HG02884 (cell line): ENCODE measurements at regions not wholly inside any gene's neighbourhood (a gene's known extent, or its start where the extent isn't known, plus 50 kb on each side); places are given as distances from the start of the nearest gene placed in this dataset.
"Not testable (repeated sequence)": the region's sequence is repeated elsewhere in the genome, so short reads cannot be mapped to it uniquely, and the experiment has no call there.

ENCODE experiments used
- ATAC-seq: cut with Tn5 transposase; IDR thresholded peaks from one replicate; pipeline ENCODE4 v1.9.1; 2021; ENCODE audit warnings: mild to moderate bottlenecking, moderate library complexity; ENCODE audit not compliant: unreplicated experiment

DNA sequence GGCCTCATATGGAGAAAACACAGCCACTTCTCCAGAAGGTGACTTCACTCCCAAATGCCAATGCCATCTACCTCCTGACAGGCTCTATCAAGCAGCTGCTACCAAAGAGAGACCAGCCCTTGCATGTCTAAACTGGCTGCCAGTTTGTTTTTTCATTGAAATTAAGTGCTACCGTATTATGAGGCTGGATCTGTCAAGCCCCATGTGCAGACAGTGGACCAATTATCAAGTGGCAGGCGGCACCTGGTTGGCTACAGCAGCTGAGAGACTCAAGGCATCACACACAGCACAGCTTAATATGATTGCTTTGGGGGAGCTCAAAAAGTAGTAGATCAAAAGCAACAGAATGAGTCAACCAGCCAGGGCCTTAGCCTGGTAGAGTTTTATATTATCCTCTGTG lies 1293.0 kb upstream of the TENM4 start:
- no peak for ATAC-seq

DNA sequence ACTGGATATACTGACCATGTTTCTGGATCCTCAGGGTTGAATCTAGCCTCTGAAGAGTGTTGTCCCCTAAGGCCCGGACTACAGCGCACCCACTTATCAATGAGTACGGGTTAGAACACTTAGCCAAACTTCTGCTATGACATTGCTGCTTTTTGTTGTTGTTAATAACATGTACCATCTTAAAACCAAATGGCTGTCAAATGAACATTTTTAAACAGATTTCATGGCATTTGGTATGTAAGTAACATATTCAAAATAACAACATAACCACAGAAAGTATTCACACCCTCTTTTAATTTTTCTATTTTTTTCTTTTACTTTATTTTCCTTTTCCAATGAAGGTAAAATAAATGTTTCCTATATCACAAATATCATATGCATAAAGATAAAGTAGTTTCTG lies 1292.5 kb upstream of the TENM4 start:
- ATAC-seq, result no peak

DNA sequence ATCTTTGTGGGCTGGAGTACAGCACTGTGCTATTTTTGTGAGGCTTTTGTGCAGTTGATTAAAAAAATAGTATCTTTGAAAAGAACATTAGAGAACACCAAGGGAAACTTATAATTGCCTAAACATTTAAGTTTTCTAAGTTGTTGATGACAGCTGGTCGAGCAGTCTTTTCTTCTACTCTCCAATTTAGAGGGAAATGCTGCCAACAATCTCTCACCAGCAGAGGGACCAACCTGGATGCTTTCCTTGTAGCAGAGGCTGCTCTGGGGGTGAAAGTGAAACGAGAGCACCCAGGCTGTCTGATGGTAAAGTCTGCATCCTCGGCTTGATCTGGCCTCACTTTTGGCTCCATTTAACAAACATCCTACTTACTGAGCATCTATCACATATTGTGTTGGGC lies 1286.5 kb upstream of the TENM4 start:
- ATAC-seq, result peak; percentile 83

DNA sequence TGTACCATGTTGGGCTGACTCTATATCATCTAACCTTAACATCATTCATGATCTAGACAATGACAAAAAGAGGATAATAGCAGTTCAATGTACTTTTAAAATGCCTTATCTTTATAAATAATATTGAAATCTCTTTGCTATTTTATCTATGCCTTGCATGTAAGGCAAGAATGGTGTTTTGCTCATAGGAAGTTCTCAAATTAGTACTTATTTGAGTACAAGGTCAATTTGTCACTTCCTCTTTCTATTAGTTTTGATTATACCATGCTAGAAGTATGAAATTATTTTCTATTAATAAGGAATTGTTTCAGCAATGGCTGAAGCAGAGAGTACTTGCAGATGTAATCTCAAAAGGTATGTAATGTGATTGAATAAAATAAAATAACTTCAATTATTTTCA lies 1285.4 kb upstream of the TENM4 start:
- no peak for ATAC-seq

DNA sequence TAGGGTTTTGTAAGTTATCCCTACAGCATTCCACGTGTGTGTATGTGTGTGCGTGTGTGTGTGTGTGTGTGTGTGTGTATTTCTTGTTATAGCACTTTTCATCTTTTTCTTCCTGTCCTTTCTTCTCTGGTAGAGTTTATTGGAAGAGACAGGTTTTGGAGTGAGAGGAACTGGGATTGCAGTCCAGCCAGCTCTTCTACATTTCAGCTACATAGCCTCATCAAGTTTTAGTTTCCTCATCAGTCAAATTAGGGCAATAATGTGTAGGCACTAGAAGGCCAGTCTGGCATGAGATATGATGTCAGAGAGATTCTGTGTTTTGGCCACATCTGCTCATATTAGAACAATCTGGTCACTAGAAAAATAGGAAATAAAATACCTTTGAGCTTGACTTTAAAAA lies 1283.5 kb upstream of the TENM4 start:
- no peak for ATAC-seq

DNA sequence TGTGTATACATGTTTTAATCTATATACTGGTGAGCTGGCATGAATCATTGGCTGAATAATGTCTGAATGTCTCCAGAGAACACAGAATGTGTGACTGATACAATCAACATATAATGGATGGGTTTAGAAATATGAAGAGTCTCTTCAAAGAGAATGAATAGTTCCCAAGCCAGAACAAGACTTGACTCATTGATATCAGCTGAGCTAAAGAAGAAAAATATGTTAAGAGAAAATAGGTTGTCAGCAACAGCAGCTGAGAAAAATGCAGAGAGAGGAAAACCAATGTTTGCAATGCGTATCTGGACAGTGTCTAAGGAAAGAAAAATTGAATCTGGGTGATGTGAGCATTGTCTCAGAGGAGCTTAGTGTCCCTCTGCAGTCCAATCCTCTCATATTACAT lies 1281.8 kb upstream of the TENM4 start:
- ATAC-seq, result no peak

DNA sequence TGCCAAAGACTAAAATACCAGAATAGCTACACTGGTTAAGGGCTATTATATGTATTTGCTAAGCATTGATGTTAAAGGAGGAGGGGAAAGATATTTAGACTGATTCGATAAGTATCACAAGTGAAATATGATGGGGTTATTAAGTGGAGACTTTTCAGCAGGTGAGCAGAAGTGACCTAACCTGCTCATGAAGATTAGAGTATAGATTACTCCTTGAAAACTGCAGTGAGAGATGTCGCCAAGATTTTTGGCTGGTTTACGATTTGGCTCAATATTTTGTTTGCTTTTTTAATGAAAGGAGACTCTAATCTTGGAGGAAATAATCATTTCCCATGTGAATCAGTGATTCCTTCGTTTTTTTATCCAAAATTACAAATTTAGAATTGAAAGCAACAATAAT lies 1279.5 kb upstream of the TENM4 start:
- ATAC-seq, result no peak

DNA sequence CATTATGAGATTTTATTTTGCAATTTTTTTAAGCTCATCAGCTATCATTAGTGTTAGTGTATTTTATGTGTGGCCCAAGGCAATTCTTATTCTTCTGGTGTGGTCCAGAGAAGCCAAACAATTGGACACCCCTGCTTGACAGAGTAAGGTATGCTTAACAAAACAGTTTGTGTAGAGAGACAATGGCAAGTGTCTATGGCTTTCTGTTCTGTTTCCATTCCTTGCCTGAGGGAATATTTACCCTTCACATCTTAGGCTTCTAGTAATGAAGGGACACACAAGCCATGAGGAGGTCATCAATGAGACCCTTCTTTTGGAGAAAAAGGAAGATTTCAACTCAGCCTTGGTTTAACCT lies 1278.4 kb upstream of the TENM4 start:
- no peak for ATAC-seq

DNA sequence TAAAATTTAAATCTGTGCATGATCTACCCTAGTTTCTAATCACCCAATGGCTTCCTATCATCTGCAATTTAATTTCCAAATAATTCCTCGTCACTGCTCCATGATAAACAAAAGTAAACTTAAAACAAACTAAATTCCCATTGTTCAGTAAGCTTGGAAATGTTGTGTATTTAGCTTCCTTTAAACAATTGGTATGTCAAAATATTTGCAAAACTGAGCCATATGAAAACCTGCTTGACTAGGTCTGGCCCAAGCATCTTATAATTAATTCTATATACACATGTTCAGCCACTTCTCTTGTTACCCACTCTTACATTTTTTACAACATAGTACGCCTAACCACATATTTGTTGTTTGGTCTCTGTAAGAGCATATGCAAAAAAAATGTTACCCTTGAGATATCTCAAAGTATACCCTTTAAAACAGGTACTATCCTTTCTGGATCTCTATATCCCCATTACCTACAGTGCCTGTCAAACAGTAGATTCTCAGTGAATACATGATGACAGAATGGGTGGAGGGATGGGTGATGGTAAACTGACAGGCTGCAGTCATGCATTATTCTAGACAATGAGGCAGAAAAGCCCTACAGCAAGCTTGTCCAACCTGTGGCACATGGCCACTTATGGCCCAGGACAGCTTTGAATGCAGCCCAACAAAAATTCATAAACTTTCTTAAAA lies 1277.9 kb upstream of the TENM4 start:
- ATAC-seq, result no peak

DNA sequence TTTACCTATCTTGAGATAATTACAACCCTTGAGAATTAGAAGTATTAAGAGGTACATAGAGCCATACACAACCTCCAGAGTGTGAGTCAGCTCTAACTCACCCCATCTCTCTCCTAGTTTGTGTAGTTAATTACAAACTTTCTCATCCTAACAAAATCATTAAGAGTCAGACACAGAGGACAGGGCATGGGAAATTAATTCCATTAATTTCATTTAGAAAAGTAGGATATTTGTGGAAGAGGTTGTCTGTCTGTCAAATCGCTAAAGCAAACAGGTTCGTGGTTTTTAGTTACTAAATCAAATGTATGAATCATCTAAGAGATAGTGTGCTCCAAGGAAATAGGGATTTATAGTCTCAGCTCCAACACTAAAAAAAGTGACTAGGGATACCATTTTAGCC lies 1261.4 kb upstream of the TENM4 start:
- ATAC-seq, result no peak

DNA sequence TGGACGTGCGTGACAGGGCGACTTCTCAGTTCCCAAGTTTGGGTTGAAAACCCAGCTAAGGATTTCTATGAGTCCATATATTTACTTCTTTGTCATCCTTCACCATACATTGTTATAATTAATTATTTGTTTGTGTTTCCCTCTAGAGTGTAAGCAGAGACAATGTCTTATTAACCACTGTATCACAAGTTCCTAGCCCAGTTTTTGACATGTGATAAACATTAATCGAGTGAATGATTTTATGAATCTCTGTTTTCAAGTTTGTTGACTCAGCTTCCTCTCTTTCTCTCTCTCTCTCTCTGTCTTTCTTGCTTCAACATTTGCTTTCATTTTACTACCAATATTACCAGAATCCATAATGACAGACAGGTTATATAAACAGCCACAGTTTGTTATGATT lies 1259.6 kb upstream of the TENM4 start:
- ATAC-seq, result no peak

DNA sequence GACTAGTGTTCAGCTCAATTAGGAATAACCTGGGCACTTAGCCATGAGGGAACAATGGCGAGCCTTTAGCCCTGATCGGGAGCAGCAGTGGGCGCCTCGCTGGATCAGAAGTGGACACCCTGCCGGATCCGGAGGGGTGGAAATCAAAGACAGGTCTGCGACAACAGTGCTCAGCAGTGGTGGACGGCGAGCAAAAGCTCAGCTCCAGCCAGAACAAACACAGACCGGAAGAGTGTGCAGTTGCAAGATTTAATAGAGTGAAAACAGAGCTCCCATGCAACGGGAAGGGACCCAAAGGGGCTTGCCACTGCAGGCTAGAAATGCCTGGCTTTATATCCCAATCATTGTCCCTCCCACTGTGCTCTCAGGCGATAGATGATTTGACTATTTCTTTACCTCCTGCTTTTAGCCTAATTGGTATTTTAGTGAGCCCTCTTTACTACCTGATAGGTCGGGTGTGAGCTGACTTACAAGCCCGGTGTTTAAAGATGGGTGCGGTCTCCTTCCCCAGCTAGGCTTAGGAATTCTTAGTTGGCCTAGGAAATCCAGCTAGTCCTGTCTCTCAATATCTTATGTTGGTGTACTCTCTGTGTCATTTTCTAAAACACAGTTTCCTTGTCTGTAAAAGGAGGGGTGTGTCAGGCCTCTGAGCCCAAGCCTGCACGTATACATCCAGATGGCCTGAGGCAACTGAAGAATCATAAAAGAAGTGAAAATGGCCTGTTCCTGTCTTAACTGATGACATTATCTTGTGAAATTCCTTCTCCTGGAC lies 1258.8 kb upstream of the TENM4 start:
- ATAC-seq, result not testable (repeated sequence)

DNA sequence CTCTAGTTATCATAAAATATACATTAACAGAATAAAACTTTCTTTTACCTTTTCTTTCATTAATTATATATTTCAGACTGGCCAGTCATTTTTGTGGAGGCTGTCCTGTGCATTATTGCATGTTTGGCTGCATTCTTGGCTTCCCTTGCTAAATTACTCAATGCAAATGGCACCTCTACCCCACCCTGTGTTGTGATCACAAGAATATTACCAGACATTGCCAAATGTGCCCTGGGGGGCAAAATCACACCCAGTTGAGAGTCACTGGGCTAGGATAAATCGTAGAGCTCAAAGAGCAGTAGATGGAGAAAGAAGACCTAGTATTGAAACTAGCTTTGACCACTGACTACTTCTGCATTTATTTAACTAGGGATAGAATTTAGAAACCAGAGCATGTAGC lies 1257.8 kb upstream of the TENM4 start:
- ATAC-seq, result no peak

DNA sequence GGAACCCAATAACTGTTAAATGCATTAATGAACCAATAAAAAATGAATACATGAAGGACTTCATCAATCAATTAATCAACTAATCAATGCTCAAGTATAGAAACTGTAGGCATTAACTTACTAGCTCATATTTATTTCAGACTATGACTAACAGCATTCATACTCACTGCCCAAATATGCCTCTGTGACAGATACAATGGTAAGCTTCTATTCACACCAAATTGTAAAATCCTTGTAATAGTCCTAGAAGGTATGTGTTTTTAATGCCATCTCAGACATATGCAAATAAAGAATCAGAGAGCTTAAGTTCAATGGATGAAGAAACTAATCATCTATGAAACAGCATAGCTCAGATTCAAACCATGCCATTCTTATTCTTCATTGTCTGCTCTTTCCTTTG lies 1253.6 kb upstream of the TENM4 start:
- no peak for ATAC-seq

DNA sequence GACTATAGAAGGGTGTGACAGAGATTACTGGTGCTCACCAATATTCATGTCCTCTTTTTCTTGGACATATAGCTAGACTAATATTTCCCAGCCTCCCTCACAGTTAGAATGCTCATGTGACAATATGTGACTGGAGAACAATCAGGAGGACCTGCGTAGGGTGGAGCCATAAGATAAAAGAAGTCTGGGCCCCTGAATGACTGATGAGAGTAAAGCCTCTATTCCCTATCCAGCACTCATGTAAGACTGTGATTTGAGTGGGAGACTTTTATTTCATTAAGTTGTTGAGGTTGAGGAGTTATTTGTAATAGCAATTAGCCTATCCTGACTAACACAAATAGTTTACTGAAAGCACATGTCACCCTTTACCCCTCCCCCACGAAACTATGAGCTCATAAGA lies 1247.1 kb upstream of the TENM4 start:
- no peak for ATAC-seq

DNA sequence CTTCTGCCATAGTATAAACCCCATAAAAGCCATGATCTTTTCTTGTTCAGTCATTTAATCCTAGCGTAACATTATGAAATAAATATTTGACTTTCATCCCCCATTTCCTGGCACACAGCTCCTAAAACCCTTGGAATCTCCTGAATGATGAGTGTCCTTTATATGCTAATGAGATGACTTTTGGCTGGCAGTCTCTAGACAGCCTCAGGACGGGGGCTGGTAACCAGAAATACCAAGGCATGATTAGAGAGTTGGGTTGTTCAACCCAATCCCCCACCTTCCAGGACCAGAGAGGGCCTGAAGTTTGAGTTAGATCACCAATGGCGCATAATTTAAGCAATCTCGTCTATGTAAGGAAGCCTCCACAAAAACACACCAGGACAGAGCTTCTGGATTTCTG lies 1246.1 kb upstream of the TENM4 start:
- no peak for ATAC-seq

DNA sequence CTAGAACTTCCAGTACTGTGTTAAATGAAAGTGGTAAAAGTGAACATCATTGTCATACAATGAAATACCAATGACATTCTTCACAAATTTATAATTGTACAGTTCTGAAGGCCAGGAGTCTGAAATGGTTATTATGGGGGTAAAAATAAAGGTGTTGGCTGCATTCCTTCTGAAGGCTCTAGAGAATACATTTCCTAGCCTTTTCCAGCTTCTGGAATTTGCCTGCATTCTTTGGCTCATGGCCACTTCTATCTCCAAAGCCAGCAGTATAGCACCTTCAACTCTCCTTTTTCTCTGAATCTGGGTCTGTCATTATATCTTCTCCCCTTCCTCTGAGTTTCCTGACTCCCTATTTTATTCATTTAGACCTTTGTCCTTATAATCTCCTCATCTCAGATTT lies 1232.7 kb upstream of the TENM4 start:
- ATAC-seq, result no peak

DNA sequence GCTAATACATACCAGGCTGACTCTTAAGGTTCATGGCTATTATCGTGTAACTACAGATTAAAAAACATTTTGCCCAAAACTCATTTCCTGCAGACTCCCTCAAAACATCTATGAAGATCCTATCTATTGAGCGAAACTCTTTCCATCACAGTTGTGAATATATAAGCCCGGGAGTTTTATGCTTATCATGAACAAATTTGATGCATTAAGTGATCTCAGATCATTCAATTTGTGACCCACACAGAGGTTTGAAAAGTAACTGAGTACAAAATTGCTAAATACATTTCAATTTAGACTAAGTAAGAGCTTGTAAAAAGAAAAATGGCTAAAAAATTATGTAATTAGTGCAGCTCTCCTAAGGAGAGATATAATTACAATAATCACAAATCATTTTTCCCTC lies 1228.8 kb upstream of the TENM4 start:
- no peak for ATAC-seq

DNA sequence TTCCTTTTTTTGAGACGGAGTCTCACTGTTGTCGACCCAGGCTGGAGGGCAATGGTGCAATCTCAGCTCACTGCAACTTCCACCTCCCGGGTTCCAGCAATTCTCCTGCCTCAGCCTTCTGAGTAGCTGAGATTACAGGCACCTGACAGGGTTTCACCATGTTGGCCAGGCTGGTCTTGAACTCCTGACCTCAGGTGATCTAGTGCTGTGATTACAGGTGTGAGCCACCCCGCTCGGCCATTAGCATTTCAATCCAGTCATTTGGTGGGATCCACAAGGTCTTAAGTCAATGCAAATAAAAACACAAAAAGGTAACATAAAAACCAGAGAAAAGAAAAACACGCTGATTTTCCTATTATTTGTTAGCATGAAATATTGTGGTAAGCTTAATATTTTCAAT lies 1227.2 kb upstream of the TENM4 start:
- no peak for ATAC-seq

DNA sequence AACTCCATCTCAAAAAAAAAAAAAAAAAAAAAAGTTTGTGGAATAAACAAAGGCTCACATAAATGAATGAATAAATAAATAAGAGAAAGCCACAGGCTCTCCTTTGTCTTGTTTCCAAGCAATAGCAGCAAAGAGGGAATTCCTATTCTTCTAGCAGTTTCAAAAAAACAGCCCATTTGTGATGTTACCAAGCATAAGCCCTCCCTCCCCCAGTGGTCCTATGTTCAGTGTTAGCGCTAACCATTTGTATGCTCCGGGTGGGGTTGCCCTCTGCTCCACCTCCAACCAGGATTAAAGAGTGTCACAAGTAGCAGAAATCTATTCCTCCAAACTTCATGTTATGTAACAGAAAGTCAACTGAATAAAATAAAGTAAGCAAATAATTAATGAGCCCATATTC lies 1215.0 kb upstream of the TENM4 start:
- ATAC-seq, result no peak

DNA sequence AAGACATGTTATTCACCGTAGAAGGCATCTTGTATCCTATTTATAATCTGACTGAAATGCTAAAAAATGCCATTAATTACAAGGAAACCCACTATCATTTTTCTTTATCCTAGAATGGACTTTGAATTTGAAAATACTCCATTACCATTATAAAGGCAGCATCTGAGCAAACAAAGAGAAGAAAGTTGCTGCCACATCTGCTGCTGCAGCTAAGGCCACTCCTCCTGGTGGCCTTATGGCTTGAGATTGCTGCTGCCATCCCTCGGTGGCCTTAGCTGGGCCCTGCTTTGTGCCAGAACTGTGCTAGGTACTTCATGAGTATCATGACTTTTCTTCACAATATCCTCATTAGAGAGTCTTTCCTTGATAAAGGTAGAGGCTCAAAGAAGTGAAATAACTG lies 1210.1 kb upstream of the TENM4 start:
- ATAC-seq, result no peak

DNA sequence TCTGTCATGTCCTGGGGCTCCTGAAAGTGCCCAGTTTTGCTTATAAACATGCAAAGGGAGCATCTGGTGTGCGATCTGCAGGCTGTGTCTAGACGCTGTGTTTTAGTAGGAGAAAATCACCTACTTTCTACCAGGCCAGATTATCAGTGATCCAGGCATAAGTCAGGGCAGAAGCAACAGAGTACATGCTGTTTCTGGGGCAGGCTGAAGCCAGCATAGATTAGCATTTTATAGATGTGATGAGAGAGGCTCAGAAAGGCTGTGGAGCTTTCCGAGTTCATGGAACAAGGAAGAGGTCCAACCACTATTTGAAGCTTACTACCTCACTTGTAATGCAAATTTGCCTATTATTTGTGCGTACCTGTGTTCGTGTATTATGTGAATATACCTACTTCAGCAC lies 1208.4 kb upstream of the TENM4 start:
- no peak for ATAC-seq

DNA sequence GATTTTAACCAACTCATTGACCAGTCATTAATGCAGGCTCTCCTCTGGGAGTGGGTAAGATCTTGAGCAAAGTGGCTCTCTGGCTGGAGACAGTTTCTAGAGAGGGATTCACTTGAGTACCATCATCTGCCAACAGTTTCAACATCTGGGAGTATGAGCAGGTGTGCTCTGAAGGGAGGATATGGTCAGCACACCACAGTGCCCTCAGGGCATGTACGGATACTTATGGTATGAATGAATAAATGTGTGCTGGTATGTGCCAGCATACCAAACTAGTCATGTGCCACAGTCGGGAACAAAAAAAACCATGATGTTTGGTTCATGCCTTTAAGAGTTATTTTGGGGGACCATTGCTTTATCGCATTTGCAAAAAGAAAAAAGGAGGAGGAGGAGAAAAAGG lies 1197.5 kb upstream of the TENM4 start:
- ATAC-seq, result no peak
